Adrenal gland (tissue), 9 donors: ENCODE measurements at regions not wholly inside any gene's neighbourhood (a gene's known extent, or its start where the extent isn't known, plus 50 kb on each side); places are given as distances from the start of the nearest gene placed in this dataset.

Experiments used
- DNase-seq, 7 donors: peaks; one replicate each; pipeline ENCODE4 v3.0.0-alpha.2; 2019 to 2020
- H3K27ac ChIP-seq, 5 donors: fragments of 200-600 bp; sonication (generic) in 4 of 5; 1 replicate in 3 of 5; 2 replicates in 2 of 5; pipeline versions ENCODE4 v1.5.1 to v1.8.0; 2016 to 2020; ENCODE audit warnings: mild to moderate bottlenecking in 1 of 5
- H3K27me3 ChIP-seq: fragments of 200-600 bp; 2 replicates; pipeline ENCODE4 v1.8.0; 2021
- H3K36me3 ChIP-seq, 2 donors: fragments of 200-600 bp; replicated peaks in 1 of 2; 1 replicate in 1 of 2; 2 replicates in 1 of 2; pipeline versions ENCODE4 v1.5.1 to v1.8.0; 2018 to 2022
- H3K4me1 ChIP-seq, 2 donors: fragments of 200-600 bp; replicated peaks in 1 of 2; 1 replicate in 1 of 2; 2 replicates in 1 of 2; pipeline versions ENCODE4 v1.5.1 to v1.8.0; 2018 to 2021
- H3K4me3 ChIP-seq, 4 donors: fragments of 200-600 bp; sonication (generic) in 3 of 4; one replicate each; pipeline ENCODE4 v1.5.1; 2016 to 2018
- H3K9me3 ChIP-seq, 3 donors: fragments of 200-600 bp; sonication (generic) in 1 of 3; replicated peaks in 1 of 3; 1 replicate in 2 of 3; 2 replicates in 1 of 3; pipeline versions ENCODE4 v1.5.1 to v1.8.0; 2016 to 2021
- POLR2A ChIP-seq, 2 donors: fragments of 450-650 bp; IDR thresholded peaks; one replicate each; pipeline ENCODE4 v1.6.1; 2017; ENCODE audit warnings: antibody characterized with exemption in 2 of 2, mild to moderate bottlenecking in 2 of 2, moderate library complexity in 1 of 2
- WGBS, 4 donors: extraction: QIAGEN DNeasy Blood & Tissue Kit in 2 of 4; methylation state at CpG; one replicate each; pipeline versions ENCODE4 v1.1.5 to v1.1.7; 2013 to 2017; 5-methylcytosine and 5-hydroxymethylcytosine counted together
- intact Hi-C, 2 donors: fragments of 100-400 bp; cut with DNase I; formaldehyde crosslinking; loops; one replicate each; pipeline versions ENCODE4 v1.14.1 to v1.15.0; 2022 to 2023
- TF ChIP-seq, protein P1 (sequence below), 6 experiments: fragments of 450-650 bp in 4 of 6; fragments of 200-600 bp in 2 of 6; sonication (generic) in 1 of 6; IDR thresholded peaks; 1 replicate in 5 of 6; 2 replicates in 1 of 6; pipeline versions ENCODE4 v1.5.1 to v1.8.0; 2016 to 2021; ENCODE audit warnings: antibody characterized with exemption in 6 of 6, mild to moderate bottlenecking in 2 of 6, moderate library complexity in 1 of 6
- donor health status: healthy with polysubstance abuse.
- donor health status: Bipolar disorder and iron deficiency.
- donor health status: DM: yes; HTN: yes; CAD: no.
- donor health status: DM: no; HTN: no; CAD: no.
- donor health status: DM: no; HTN: no; CAD: no.

DNA sequence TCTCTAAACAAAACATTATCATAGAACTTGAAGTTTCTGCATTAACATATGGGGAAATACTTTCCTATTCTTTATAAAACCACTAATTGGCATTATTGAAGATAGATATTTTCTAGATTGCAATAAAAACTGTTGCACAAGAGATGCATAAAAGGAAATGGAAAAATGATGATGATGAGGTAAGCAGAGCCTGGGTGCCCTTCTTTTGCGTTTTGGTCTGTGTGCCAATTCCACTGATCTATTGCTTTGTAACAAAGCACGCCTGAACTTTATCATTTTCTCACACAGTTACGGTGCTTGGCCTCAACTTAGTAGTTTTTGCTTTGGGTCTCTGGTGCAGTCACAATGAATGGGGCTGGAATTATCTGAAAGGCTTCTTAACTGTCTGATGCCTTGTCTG, 450.5 kb downstream of the MAFB start:
- no peaks in the 10 kb centered on the region for H3K27me3 ChIP-seq
- 76 to 87% (median 83%) methylated on average over 3 of the region's 3 CpGs for WGBS, 4 donors
- intact Hi-C loops: no loop called here
- TF ChIP-seq, protein P1, sequence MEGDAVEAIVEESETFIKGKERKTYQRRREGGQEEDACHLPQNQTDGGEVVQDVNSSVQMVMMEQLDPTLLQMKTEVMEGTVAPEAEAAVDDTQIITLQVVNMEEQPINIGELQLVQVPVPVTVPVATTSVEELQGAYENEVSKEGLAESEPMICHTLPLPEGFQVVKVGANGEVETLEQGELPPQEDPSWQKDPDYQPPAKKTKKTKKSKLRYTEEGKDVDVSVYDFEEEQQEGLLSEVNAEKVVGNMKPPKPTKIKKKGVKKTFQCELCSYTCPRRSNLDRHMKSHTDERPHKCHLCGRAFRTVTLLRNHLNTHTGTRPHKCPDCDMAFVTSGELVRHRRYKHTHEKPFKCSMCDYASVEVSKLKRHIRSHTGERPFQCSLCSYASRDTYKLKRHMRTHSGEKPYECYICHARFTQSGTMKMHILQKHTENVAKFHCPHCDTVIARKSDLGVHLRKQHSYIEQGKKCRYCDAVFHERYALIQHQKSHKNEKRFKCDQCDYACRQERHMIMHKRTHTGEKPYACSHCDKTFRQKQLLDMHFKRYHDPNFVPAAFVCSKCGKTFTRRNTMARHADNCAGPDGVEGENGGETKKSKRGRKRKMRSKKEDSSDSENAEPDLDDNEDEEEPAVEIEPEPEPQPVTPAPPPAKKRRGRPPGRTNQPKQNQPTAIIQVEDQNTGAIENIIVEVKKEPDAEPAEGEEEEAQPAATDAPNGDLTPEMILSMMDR (IDR thresholded peaks at IDR 0.05): no peak
- H3K27ac ChIP-seq: no peak overlapping the region
- no peaks in the 10 kb centered on the region for H3K36me3 ChIP-seq
- no peaks in the 10 kb centered on the region for H3K9me3 ChIP-seq
- DNase-seq: no peak
- H3K4me1 ChIP-seq: no peaks in the 10 kb centered on the region
- H3K4me3 ChIP-seq: no peak overlapping the region

DNA sequence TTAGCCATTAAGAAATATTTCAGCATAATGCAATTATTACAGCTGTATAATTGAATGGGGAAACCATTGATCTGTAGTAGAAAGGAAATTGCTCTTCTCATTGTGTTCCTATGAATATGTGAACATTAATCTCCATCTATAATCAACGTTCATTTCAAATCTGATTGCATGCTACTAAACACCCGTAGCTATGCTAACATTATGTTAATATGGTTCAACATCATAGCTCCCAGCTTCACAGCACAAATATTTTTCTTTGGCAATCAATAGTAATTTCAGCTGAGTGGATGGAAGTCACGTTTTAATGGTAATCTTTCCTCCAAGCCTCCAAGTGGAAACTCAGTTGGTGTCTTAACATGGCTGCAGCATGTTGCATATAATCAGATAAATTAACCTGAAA, 454.4 kb downstream of the MAFB start:
- Histone ChIP-seq H3K36me3 (no peaks in the 10 kb centered on the region), H3K27ac (no peak overlapping the region), H3K4me1 (no peaks in the 10 kb centered on the region), H3K4me3 (no peak overlapping the region), H3K27me3 (no peaks in the 10 kb centered on the region), H3K9me3 (no peaks in the 10 kb centered on the region)
- TF ChIP-seq POLR2A (IDR thresholded peaks at IDR 0.05): no peak
- TF ChIP-seq, protein P1 (IDR thresholded peaks at IDR 0.05): no peak
- intact Hi-C loops: no loop called here
- no peak for DNase-seq
- WGBS, 4 donors: 82 to 88% (median 84%) methylated on average over 3 of the region's 3 CpGs

DNA sequence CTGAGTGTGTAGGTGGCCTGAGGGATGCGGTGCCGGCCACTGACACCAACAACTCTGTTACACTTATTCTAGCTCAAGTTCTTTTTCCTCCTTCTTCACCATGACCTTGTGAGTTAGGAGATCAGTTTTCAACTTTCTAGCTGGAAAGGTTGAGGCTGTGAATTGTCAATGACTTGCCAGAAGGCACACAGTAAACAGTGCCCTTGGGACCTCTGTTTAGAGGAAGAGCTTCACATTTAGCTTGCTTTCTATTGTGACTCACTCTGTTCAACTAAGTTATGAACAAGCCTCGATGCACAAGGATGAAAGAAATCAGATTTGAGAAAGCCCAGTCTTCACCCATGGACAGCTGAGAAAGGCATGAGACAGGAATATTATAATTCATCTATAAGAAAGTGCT, 455.6 kb downstream of the MAFB start:
- H3K27me3 ChIP-seq: no peaks in the 10 kb centered on the region
- intact Hi-C loops: no loop called here
- H3K27ac ChIP-seq: no peak overlapping the region
- H3K9me3 ChIP-seq: no peaks in the 10 kb centered on the region
- no peak overlapping the region for H3K4me3 ChIP-seq
- 55 to 64% (median 59%) methylated on average over 3 of the region's 3 CpGs for WGBS, 4 donors
- TF ChIP-seq, protein P1 (IDR thresholded peaks at IDR 0.05): no peak
- no peak for TF ChIP-seq POLR2A (IDR thresholded peaks at IDR 0.05)
- no peak for DNase-seq
- H3K36me3 ChIP-seq: no peaks in the 10 kb centered on the region
- no peaks in the 10 kb centered on the region for H3K4me1 ChIP-seq

DNA sequence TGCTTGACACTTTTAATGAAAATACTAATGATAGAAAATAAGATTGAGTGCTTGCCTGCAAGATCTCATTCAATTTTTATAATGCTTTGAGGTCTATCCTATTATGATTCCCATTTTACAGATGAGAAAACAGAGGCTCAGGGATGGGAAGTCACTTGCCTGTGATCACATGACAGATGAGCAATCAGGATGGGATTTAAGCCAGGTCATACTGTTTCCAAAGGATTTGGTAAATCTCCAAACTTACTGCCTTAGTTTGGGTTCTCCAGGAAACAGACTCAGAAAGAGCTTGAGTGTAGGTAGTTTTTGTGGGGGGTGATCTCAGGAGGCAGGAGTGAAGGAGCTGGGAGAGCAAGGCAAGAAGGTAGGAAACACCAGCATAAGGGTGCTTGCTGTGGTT, 456.3 kb downstream of the MAFB start:
- no peak for DNase-seq
- intact Hi-C loops: no loop called here
- no peak overlapping the region for H3K27ac ChIP-seq

More for the DNA sequence above, 456.3 kb downstream of the MAFB start:
- Histone ChIP-seq H3K27me3 (no peaks in the 10 kb centered on the region), H3K4me1 (no peaks in the 10 kb centered on the region), H3K36me3 (no peaks in the 10 kb centered on the region), H3K4me3 (no peak overlapping the region), H3K9me3 (no peaks in the 10 kb centered on the region)
- TF ChIP-seq, protein P1 (IDR thresholded peaks at IDR 0.05): no peak
- no peak for TF ChIP-seq POLR2A (IDR thresholded peaks at IDR 0.05)
